GM12873 (cell line): ENCODE measurements at regions not wholly inside any gene's neighbourhood (a gene's known extent, or its start where the extent isn't known, plus 50 kb on each side); places are given as distances from the start of the nearest gene placed in this dataset.

Source experiments
- TF ChIP-seq, protein P1 (sequence below): IDR thresholded peaks from 2 replicates; pipeline ENCODE4 v1.5.1; 2012; ENCODE audit warnings: low read depth, mild to moderate bottlenecking, moderate library complexity, low read length, control low read depth; ENCODE audit not compliant: insufficient read depth; ENCODE audit errors: missing control alignments

DNA sequence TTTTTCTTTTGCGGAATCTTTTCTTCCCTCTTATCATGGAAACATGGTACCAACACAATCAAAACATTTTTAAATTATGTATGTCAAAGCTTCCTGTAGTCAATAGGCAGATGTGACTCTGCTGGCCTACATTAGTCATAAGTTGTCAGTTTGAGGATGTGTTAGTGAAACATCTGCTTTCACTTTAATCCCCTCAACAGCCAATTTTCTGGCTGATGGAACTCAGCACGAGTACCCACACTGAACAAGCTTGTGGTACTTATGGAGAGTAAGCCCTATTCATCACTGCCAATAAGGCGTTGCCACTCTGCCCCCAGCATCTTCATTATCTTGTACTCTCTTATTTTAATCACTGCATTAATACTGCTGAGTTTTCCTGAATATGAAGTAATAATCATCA, 1034.4 kb downstream of the CDH9 start:
- TF ChIP-seq, protein P1, sequence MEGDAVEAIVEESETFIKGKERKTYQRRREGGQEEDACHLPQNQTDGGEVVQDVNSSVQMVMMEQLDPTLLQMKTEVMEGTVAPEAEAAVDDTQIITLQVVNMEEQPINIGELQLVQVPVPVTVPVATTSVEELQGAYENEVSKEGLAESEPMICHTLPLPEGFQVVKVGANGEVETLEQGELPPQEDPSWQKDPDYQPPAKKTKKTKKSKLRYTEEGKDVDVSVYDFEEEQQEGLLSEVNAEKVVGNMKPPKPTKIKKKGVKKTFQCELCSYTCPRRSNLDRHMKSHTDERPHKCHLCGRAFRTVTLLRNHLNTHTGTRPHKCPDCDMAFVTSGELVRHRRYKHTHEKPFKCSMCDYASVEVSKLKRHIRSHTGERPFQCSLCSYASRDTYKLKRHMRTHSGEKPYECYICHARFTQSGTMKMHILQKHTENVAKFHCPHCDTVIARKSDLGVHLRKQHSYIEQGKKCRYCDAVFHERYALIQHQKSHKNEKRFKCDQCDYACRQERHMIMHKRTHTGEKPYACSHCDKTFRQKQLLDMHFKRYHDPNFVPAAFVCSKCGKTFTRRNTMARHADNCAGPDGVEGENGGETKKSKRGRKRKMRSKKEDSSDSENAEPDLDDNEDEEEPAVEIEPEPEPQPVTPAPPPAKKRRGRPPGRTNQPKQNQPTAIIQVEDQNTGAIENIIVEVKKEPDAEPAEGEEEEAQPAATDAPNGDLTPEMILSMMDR, result no peak

DNA sequence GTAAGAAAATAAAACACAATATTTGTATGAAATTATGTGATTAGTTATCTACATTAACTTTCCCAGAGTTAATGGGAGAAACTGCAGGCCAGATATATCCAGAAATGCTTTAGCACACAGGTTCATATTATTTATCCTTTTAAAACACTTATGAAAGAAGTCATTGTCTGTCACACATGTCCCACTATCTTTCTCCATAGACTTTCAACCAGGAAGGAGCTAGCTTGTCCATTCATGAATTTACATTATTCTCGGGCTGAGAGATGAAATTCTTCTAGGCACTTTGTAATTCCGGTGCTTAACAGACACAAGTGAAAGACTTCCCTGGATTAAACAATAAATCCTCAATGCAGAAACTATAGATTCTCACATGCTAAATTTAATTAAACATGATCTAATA, 1043.2 kb downstream of the CDH9 start:
- TF ChIP-seq, protein P1, result no peak

DNA sequence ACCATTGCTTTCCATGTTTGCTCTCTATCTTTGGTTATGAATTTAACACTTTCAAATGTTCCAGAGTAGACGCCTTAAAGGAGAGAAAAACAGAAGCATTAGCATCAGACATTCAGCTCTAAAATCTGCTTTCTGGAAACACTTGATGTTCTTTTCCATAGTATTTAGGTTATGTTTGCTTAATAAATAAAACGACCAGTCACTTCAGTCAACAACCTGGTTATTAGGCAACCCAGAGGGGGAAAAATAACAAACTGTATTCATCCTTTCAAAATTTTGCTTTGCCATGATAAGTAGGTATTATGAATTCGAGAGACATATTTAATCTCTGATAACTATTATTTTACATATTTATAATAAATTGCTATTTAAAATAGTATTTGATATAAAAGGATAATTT, 1044.7 kb downstream of the CDH9 start:
- TF ChIP-seq, protein P1, result no peak

DNA sequence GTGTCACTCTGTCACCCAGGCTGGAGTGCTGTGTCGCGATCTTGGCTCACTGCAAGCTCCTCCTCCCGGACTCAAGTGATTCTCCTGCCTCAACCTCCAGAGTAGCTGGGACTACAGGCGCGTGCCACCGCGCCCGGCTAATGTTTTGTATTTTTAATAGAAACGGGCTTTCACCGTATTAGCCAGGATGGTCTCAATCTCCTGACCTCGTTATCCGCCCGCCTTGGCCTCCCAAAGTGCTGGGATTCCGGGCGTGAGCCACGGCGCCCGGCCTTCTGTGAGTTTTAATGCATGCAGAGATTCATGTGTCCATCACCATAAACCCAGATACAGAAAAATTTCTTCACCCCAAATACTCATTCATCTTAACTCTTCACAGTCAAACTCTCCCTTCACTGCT, 1046.7 kb downstream of the CDH9 start:
- TF ChIP-seq, protein P1, result no peak

DNA sequence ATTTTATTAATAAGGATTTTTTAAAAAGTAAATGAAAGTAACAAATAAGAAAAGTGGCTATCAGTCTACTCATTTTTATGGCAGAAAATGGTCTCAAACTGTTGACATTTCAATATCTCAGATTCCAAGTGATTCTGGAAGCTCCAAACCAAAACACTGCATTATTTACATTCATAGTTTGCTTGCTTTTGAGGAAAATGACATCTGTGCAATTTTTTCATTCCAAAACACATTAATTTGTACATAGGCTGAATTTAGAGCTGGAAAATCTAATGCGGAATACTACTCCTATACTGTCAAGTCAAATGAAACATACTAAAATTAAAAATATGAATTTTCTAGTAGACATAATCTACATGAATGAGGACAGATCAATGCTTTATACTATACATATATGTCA, 1047.6 kb downstream of the CDH9 start:
- TF ChIP-seq, protein P1, result no peak

DNA sequence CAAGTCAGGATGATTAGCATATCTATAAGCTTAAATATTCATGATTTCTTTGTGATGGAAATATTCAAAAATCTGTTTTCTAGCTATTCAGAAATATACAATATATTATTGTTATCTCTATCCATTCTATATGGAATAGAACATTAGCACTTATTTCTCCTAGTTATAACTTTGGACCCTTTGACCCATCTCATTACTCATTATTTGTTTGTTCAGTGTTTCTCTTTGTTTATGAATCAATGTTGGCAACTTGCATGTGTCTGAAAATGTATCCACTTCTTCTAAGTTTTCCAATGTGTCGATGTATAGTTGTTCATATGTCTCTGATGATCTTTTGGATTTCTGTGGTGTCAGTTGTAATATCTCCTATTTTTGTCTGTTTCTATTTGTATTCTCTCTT, 1059.3 kb downstream of the CDH9 start:
- TF ChIP-seq, protein P1, result no peak

DNA sequence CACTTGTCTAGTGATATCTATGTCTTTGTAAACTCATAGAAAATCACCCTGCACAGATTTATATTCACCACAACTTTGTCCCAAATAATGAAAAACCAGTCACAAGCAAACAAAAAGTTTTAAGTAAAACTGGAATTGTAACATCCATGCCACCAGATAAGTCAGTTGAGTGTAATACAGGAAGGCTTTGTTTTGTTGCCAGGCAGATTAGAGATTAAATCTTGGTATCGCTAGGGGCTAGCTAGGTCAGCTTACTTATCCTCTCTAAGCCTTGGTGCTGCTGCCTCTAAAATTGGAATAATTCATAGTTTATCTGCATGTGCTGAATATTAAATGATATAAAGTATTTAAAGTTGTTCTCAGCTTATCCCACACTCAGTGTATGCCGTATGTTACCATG, 1062.5 kb downstream of the CDH9 start:
- TF ChIP-seq, protein P1, result no peak

DNA sequence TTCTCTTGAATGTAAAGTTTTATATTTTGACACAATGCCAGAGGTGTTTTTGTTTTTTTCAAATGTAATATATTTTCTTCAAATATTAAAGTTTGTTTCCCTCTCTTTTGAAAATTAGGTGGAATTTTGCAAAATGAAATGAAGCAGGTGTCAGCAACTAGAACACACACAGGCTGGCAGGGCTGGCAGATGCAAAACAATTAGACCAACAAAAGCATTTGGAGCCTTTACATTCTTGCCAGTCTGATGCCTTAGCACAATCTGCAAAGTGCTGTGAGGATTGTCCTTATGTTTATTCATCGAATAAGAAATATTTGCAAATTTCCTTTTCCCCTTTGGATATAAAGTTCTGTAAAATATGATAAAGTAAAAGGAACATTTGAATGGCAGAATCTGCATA, 1063.9 kb downstream of the CDH9 start:
- TF ChIP-seq, protein P1, result no peak
